Stimulated activated CD4-positive, alpha-beta T cell treated with anti-CD3 and anti-CD28 coated beads, Interleukin-15, amount 100 ng/mL, for 24 hours (primary cell): ENCODE measurements at regions not wholly inside any gene's neighbourhood (a gene's known extent, or its start where the extent isn't known, plus 50 kb on each side); places are given as distances from the start of the nearest gene placed in this dataset.
"Not testable (repeated sequence)": the region's sequence is repeated elsewhere in the genome, so short reads cannot be mapped to it uniquely, and the experiment has no call there.

Experiments used
- DNase-seq: peaks from one replicate; pipeline ENCODE4 v3.0.0-alpha.2; 2020

- DNase-seq: no peak
These were observed 126.0 kb upstream of the KCNJ6 start for GRCh38 chr21:38042246-38042645.

GRCh38 chr21:38048167-38048566 lies 131.9 kb upstream of the KCNJ6 start:
- DNase-seq: no peak

- no peak for DNase-seq
These were observed 138.1 kb upstream of the KCNJ6 start for GRCh38 chr21:38054334-38054733.

GRCh38 chr21:38056481-38056880 lies 140.2 kb upstream of the KCNJ6 start:
- no peak for DNase-seq

- no peak for DNase-seq
These were observed 141.4 kb upstream of the KCNJ6 start for GRCh38 chr21:38057626-38058025.

- DNase-seq: no peak
These were observed 144.3 kb upstream of the KCNJ6 start for GRCh38 chr21:38060533-38060932.

GRCh38 chr21:38067086-38067739 lies 151.0 kb upstream of the KCNJ6 start:
- no peak for DNase-seq

GRCh38 chr21:38072489-38072888 lies 156.2 kb upstream of the KCNJ6 start:
- no peak for DNase-seq

- no peak for DNase-seq
These were observed 159.8 kb upstream of the KCNJ6 start for GRCh38 chr21:38075833-38076587.

GRCh38 chr21:38077569-38077968 lies 161.3 kb upstream of the KCNJ6 start:
- DNase-seq: no peak

GRCh38 chr21:38080888-38081287 lies 164.6 kb upstream of the KCNJ6 start:
- DNase-seq: no peak

GRCh38 chr21:38081708-38082107 lies 165.5 kb upstream of the KCNJ6 start:
- no peak for DNase-seq

GRCh38 chr21:38082936-38083485 lies 166.8 kb upstream of the KCNJ6 start:
- no peak for DNase-seq

GRCh38 chr21:38083535-38083934 lies 167.3 kb upstream of the KCNJ6 start:
- no peak for DNase-seq

- DNase-seq: no peak
These were observed 170.2 kb upstream of the KCNJ15 start for GRCh38 chr21:38086580-38086979.

GRCh38 chr21:38088916-38089762 lies 167.7 kb upstream of the KCNJ15 start:
- no peak for DNase-seq

GRCh38 chr21:38089763-38090046 lies 167.1 kb upstream of the KCNJ15 start:
- DNase-seq: no peak

- DNase-seq: not testable (repeated sequence)
These were observed 165.7 kb upstream of the KCNJ15 start for GRCh38 chr21:38091061-38091460.

GRCh38 chr21:38092051-38092450 lies 164.7 kb upstream of the KCNJ15 start:
- no peak for DNase-seq

GRCh38 chr21:38095220-38095619 lies 161.6 kb upstream of the KCNJ15 start:
- no peak for DNase-seq

GRCh38 chr21:38097789-38098188 lies 159.0 kb upstream of the KCNJ15 start:
- no peak for DNase-seq

GRCh38 chr21:38112219-38112789 lies 144.5 kb upstream of the KCNJ15 start:
- DNase-seq: no peak

- DNase-seq: no peak
These were observed 142.0 kb upstream of the KCNJ15 start for GRCh38 chr21:38114717-38115333.
